ENCODE measurements at regions not wholly inside any gene's neighbourhood (a gene's known extent, or its start where the extent isn't known, plus 50 kb on each side); places are given as distances from the start of the nearest gene placed in this dataset.

DNA sequence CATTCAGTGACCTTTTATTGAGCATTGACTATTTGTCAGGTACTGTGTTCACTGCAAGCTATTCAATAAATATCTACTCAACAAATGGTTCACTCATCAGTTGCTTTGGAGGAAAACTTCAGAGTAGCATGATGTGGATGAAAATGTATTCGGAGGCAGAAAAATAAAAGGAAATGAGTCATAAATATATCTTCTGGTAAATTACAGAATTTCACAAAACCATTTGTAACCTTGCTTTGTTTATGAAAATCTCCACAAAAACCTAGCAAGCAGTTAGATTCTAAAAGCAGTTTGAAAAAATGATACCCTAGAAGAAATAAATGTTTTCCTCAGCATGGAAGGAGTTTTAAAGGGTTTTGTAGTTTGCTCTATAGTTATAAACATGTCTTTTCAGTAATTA lies 399.6 kb downstream of the LMO7 start:
- Histone ChIP-seq H3K4me3 (no peak overlapping the region), H4K20me1 (no peaks in the 10 kb centered on the region), H3K36me3 (no peaks in the 10 kb centered on the region), H3K9ac (no peak overlapping the region), H3K27me3 (no peaks in the 10 kb centered on the region), H3K9me3 (no peaks in the 10 kb centered on the region), H3K4me2 (no peak overlapping the region), H3K27ac (no peak overlapping the region), H3K4me1 (no peaks in the 10 kb centered on the region)
- TF ChIP-seq Cebpa-rat (IDR thresholded peaks at IDR 0.05): no peak

DNA sequence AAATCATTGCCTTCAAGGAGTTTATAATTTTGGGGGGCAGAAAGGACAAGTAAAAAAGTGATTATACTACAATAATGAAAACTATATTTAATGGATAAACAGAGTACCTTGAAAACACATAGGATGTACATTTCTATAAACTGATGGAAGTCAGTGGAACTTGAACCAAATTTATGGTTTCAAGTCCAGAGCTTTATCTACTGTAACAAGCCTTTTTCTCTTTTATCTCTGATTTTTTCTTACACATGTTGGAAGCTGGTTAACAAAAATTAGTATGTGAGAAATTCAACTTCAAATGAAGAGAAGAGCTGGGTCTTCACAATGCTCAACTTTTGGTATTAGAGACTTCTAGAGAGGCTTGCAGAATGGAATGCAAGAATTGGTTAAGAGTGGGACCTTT lies 393.6 kb downstream of the LMO7 start:
- Histone ChIP-seq H3K27me3 (no peaks in the 10 kb centered on the region), H3K4me3 (no peak overlapping the region), H3K9me3 (no peaks in the 10 kb centered on the region), H3K9ac (no peak overlapping the region), H3K4me1 (no peaks in the 10 kb centered on the region), H3K27ac (no peak overlapping the region), H3K36me3 (no peaks in the 10 kb centered on the region), H4K20me1 (no peaks in the 10 kb centered on the region), H3K4me2 (no peak overlapping the region)
- TF ChIP-seq Cebpa-rat (IDR thresholded peaks at IDR 0.05): no peak

DNA sequence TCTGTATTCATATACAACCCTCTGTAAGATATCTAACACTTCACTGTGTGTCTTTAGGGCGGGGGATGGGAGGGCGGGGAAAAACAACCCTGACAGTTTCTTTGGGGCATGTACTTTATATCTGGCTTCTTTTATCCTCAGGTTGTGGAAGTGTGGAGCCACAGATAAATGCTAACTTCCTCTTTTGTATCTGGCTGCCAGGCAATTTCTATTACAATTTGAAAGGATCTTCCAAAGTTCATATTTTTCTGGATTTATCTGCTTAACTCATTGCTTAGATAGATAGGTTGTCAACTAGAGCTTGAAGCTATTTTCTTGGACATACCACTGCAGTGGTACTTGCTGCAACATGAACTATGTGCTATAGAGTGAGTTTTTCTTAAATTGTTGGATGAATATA lies 393.0 kb downstream of the LMO7 start:
- Histone ChIP-seq H3K27ac (no peak overlapping the region), H3K4me3 (no peak overlapping the region), H3K9me3 (no peaks in the 10 kb centered on the region), H3K4me2 (no peak overlapping the region), H3K27me3 (no peaks in the 10 kb centered on the region), H3K4me1 (no peaks in the 10 kb centered on the region), H3K9ac (no peak overlapping the region), H4K20me1 (no peaks in the 10 kb centered on the region), H3K36me3 (no peaks in the 10 kb centered on the region)
- TF ChIP-seq Cebpa-rat (IDR thresholded peaks at IDR 0.05): no peak

DNA sequence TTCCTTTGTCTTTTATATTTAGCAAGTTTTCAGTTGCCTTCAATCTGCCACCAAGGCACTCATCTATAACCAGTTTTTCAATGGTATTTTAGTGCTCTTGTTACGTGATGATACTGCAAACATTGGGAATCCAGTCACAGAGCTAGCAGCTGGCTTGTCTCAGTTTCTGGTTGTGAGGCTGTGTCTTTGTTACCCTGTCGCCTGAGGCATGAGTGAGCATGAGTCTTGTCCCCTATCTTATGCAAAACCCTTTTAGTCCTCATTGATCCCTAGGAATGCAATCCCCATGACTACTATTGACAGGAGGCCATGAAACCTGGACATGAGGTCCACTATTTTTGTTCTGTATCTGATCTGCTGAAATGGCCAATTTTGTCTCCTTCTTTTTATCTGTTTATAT lies 391.0 kb downstream of the LMO7 start:
- Histone ChIP-seq H3K36me3 (no peaks in the 10 kb centered on the region), H3K27ac (no peak overlapping the region), H3K4me3 (no peak overlapping the region), H3K4me1 (no peaks in the 10 kb centered on the region), H3K4me2 (no peak overlapping the region), H4K20me1 (no peaks in the 10 kb centered on the region), H3K9ac (no peak overlapping the region), H3K9me3 (no peaks in the 10 kb centered on the region), H3K27me3 (no peaks in the 10 kb centered on the region)
- TF ChIP-seq Cebpa-rat (IDR thresholded peaks at IDR 0.05): no peak

DNA sequence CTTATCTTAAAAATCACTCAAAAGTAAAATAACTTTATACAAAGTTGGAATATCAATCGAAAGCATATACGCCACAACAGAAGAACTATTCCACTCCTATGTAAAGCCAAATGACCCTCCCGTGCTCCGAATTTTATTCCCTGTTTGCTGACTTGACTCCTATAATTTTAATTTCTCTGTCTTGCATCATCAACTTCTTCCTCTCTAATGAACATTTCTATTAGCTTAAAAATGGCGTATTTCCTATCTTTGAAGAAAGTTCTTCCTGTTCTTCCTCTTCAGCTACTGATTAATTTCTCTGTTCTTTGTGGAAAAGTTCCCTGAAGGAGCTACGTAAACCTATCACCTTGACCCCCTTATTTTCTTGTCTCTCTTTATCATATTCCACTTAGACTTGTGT lies 389.3 kb downstream of the LMO7 start:
- H3K36me3 ChIP-seq: no peaks in the 10 kb centered on the region
- no peak overlapping the region for H3K9ac ChIP-seq
- H3K9me3 ChIP-seq: no peaks in the 10 kb centered on the region
- no peaks in the 10 kb centered on the region for H4K20me1 ChIP-seq
- TF ChIP-seq Cebpa-rat (IDR thresholded peaks at IDR 0.05): no peak
- H3K4me3 ChIP-seq: no peak overlapping the region
- H3K27ac ChIP-seq: no peak overlapping the region
- no peak overlapping the region for H3K4me2 ChIP-seq
- H3K27me3 ChIP-seq: no peaks in the 10 kb centered on the region
- H3K4me1 ChIP-seq: no peaks in the 10 kb centered on the region

DNA sequence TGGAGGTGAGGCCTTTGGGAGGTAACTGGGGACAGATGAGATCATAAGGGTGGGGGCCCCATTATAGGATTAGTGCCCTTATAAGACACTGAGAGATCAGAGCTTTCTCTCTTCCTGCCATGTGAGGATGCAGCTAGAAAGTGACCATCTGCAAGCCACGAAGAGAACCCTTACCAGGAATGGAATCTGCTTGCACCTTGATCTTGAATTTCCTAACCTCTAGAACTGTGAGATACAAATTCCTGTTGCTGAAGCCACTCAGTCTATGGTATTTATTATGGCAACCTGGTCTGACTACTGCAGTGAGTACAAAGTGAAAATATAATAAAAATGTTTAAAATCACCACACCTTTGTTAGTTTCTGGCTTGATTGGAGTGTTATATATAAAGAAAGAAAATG lies 388.0 kb downstream of the LMO7 start:
- Histone ChIP-seq H3K4me1 (no peaks in the 10 kb centered on the region), H3K9me3 (no peaks in the 10 kb centered on the region), H3K9ac (no peak overlapping the region), H3K36me3 (no peaks in the 10 kb centered on the region), H4K20me1 (no peaks in the 10 kb centered on the region), H3K27me3 (no peaks in the 10 kb centered on the region), H3K4me3 (no peak overlapping the region), H3K4me2 (no peak overlapping the region), H3K27ac (no peak overlapping the region)
- no peak for TF ChIP-seq Cebpa-rat (IDR thresholded peaks at IDR 0.05)

DNA sequence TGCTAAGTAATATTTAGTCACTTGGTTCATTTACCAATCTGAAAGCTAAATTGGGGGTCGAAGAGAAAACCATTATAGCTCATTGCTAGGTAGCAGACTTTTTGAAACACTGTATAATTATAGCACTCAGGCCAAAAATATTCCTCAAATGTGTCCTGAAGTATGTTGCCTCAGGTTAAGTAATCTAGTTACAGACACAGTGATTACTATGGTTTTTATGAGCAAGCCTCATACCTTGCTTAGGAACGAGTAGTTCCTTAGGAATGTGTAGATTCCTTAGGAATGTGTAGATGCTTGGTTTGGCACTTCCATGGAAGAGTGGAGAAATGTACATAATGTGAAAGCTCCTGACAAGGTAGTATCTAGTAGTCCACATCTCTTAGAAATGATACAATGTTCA lies 387.5 kb downstream of the LMO7 start:
- Histone ChIP-seq H3K36me3 (no peaks in the 10 kb centered on the region), H3K4me1 (no peaks in the 10 kb centered on the region), H3K4me2 (no peak overlapping the region), H3K27ac (no peak overlapping the region), H3K27me3 (no peaks in the 10 kb centered on the region), H3K9ac (no peak overlapping the region), H3K9me3 (no peaks in the 10 kb centered on the region), H4K20me1 (no peaks in the 10 kb centered on the region), H3K4me3 (no peak overlapping the region)
- TF ChIP-seq Cebpa-rat (IDR thresholded peaks at IDR 0.05): no peak

DNA sequence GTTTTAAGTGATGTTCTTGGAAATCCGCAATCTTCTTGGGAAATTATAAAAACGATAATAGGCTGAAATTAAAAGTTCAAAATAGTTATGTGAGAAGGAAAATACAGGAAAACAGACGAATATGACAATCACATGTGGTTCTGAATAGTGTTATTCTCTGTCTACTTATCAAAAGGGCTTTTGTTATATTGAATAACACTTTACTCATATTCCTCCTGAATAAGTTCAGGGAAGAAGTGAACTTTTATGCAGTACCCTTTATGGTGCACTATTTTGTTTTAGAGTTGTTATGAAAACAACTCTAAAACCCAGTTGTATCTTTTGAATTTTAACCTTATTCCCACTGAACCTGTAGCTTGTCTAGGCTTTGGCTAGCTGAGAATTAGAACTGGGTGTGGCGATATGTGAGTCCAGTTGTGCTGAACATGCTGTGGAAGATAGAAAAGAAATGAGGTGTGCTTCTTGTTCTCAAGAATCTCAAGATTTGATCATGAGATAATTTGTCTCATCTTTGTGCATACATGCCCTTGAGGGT lies 384.4 kb downstream of the LMO7 start:
- Histone ChIP-seq H3K9ac (no peak overlapping the region), H3K27me3 (no peaks in the 10 kb centered on the region), H3K4me3 (no peak overlapping the region), H3K4me1 (no peaks in the 10 kb centered on the region), H3K27ac (no peak overlapping the region), H3K9me3 (no peaks in the 10 kb centered on the region), H4K20me1 (no peaks in the 10 kb centered on the region), H3K36me3 (no peaks in the 10 kb centered on the region), H3K4me2 (no peak overlapping the region)
- no peak for TF ChIP-seq Cebpa-rat (IDR thresholded peaks at IDR 0.05)

DNA sequence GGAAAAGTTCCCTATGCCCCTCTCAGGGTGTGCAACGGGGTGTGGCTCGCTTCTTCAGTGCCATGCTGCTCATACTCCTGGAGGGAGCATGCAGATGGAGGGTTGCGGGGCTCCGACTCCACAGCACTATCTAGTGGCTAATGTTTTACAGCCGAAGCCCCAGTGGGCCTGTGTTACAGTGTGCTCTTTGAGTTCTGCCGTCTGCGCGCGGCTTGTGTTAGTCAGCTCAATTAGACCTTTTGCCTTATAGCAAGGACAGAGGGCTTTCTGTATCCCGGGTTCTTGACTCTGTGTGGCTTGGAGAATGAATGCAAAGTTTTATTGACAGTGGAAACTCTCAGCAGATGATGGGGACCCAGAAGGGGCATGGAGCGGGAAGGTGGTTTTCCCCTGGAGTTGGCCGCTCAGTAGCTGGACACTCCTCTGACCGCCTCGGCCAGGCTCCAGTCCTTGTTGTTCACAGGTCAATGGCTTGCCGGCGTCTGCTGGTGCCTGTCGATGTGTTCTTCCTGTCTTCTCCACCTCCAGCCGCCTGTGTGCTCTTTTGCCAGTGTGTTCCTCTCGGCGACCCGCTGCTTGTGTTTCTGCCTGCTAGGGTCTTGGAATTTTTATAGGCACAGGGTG lies 383.4 kb downstream of the LMO7 start:
- Histone ChIP-seq H3K9me3 (no peaks in the 10 kb centered on the region), H3K36me3 (no peaks in the 10 kb centered on the region), H3K4me3 (no peak overlapping the region), H3K4me1 (no peaks in the 10 kb centered on the region), H4K20me1 (no peaks in the 10 kb centered on the region), H3K27ac (no peak overlapping the region), H3K27me3 (no peaks in the 10 kb centered on the region), H3K4me2 (no peak overlapping the region), H3K9ac (no peak overlapping the region)
- no peak for TF ChIP-seq Cebpa-rat (IDR thresholded peaks at IDR 0.05)

DNA sequence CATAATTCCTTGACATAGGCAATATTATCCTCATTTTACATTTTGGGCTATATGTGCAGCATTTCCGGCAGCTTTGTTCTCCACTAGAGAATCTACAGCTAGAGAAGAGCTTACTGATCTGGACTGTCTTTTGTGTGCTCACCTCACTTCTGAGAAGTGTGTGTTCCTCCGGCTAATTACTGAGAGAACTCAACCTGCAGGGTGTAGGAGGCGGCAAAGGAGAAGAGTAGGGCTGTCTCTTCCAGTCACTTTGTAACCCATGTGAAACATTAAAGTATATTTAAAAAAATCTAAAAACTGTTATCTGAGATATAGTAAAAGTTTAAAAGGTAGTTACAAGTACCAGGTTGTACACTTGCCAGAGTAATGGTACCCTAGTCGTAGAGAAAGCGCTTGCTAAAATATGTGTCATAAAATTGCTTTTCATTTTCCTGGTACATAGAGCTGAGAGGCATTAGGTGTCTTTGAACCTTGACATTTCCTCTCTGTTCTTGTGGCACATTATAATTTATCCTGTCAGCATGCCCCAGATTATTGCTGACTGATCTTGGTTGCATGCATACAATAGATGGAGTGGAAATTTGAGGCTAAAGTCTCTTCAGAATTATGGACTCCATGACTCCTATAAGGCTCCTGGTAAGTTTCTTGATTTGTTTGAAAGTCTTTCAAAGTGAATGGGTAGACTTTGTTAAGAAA lies 381.9 kb downstream of the LMO7 start:
- Histone ChIP-seq H3K27ac (no peak overlapping the region), H3K4me3 (no peak overlapping the region), H3K27me3 (no peaks in the 10 kb centered on the region), H4K20me1 (no peaks in the 10 kb centered on the region), H3K36me3 (no peaks in the 10 kb centered on the region), H3K9me3 (no peaks in the 10 kb centered on the region), H3K4me1 (no peaks in the 10 kb centered on the region), H3K9ac (no peak overlapping the region), H3K4me2 (no peak overlapping the region)
- no peak for TF ChIP-seq Cebpa-rat (IDR thresholded peaks at IDR 0.05)

Data from BLaER1 (cell line).